Neural cell (in vitro differentiated cells): ENCODE measurements at regions not wholly inside any gene's neighbourhood (a gene's known extent, or its start where the extent isn't known, plus 50 kb on each side); places are given as distances from the start of the nearest gene placed in this dataset.

Experiments
- H2AFZ ChIP-seq: fragments of 200-600, 300-800 bp; sonication (generic), shearing (Covaris generic); 2 replicates; pipeline ENCODE4 v1.6.0; 2014; ENCODE audit warnings: low read depth, mild to moderate bottlenecking, antibody characterized with exemption, low read length, moderate library complexity
- H3F3A ChIP-seq: fragments of 200-600 bp; shearing (Covaris generic); 2 replicates; pipeline ENCODE4 v1.6.1; 2016; ENCODE audit warnings: mild to moderate bottlenecking, moderate library complexity, mixed read lengths, antibody characterized with exemption, low read length; ENCODE audit not compliant: insufficient read depth, poor library complexity, severe bottlenecking
- H3K27ac ChIP-seq: fragments of 200-600, 300-800 bp; sonication (generic), shearing (Covaris generic); 2 replicates; pipeline ENCODE4 v1.5.1; 2014; ENCODE audit warnings: mild to moderate bottlenecking, low read length, moderate library complexity
- H3K27me3 ChIP-seq: fragments of 300-800, 200-600 bp; sonication (generic), shearing (Covaris generic); 2 replicates; pipeline ENCODE4 v1.6.0; 2014; ENCODE audit warnings: mild to moderate bottlenecking, low read depth, low read length, moderate library complexity; ENCODE audit not compliant: insufficient read depth
- H3K36me3 ChIP-seq: fragments of 300-800, 200-600 bp; sonication (generic), shearing (Covaris generic); 2 replicates; pipeline ENCODE4 v1.5.1; 2014; ENCODE audit warnings: mild to moderate bottlenecking, antibody characterized with exemption, low read length, moderate library complexity; ENCODE audit not compliant: insufficient read depth
- H3K4me2 ChIP-seq: fragments of 300-800, 200-600 bp; sonication (generic), shearing (Covaris generic); 2 replicates; pipeline ENCODE4 v1.6.0; 2014; ENCODE audit warnings: mild to moderate bottlenecking, low read length
- H3K4me3 ChIP-seq: fragments of 300-800, 200-600 bp; sonication (generic), shearing (Covaris generic); 2 replicates; pipeline ENCODE4 v1.5.1; 2014; ENCODE audit warnings: mild to moderate bottlenecking, low read length, moderate library complexity
- H3K79me2 ChIP-seq: fragments of 200-600 bp; shearing (Covaris generic); replicated peaks from 2 replicates; pipeline ENCODE4 v1.6.0; 2014; ENCODE audit warnings: mild to moderate bottlenecking, low read length, moderate library complexity; ENCODE audit not compliant: insufficient read depth
- H3K9ac ChIP-seq: fragments of 300-800, 200-600 bp; sonication (generic), shearing (Covaris generic); 2 replicates; pipeline ENCODE4 v1.6.1; 2016; ENCODE audit warnings: mild to moderate bottlenecking, low read length, mixed read lengths
- H3K9me2 ChIP-seq: fragments of 200-600 bp; shearing (Covaris generic); 2 replicates; pipeline ENCODE4 v1.6.1; 2016; ENCODE audit warnings: mild to moderate bottlenecking, low read length, mixed read lengths; ENCODE audit not compliant: insufficient read depth
- H3K9me3 ChIP-seq: fragments of 200-600, 300-800 bp; sonication (generic), shearing (Covaris generic); 2 replicates; pipeline ENCODE4 v1.6.1; 2016; ENCODE audit warnings: mild to moderate bottlenecking, mixed run types, low read length, moderate library complexity, mixed read lengths
- H4K20me1 ChIP-seq: fragments of 200-600 bp; shearing (Covaris generic); 2 replicates; pipeline ENCODE4 v1.6.1; 2016; ENCODE audit warnings: mild to moderate bottlenecking, mixed run types; ENCODE audit not compliant: insufficient read depth
- EP300 ChIP-seq: fragments of 450-650 bp; conservative IDR thresholded peaks from 2 replicates; pipeline ENCODE4 v1.6.1; 2014; ENCODE audit warnings: antibody characterized with exemption, mild to moderate bottlenecking, moderate library complexity; ENCODE audit not compliant: poor library complexity, severe bottlenecking
- EZH2 ChIP-seq: fragments of 200-600, 300-800 bp; shearing (Covaris generic), sonication (generic); IDR thresholded peaks from 2 replicates; pipeline ENCODE4 v1.6.1; 2014; ENCODE audit warnings: antibody characterized with exemption, low read length, borderline replicate concordance, mild to moderate bottlenecking; ENCODE audit not compliant: insufficient read depth, poor library complexity, severe bottlenecking
- MXI1 ChIP-seq: fragments of 450-650 bp; conservative IDR thresholded peaks from 2 replicates; pipeline ENCODE4 v1.6.1; 2014; ENCODE audit warnings: antibody characterized with exemption, mild to moderate bottlenecking; ENCODE audit not compliant: poor library complexity, severe bottlenecking
- POLR2AphosphoS5 ChIP-seq: IDR thresholded peaks from 2 replicates; pipeline ENCODE4 v1.6.1; 2012
- RAD21 ChIP-seq: fragments of 450-650 bp; conservative IDR thresholded peaks from 2 replicates; pipeline ENCODE4 v1.6.1; 2014; ENCODE audit warnings: antibody characterized with exemption, mild to moderate bottlenecking, moderate library complexity
- SMC3 ChIP-seq: fragments of 450-650 bp; conservative IDR thresholded peaks from 2 replicates; pipeline ENCODE4 v1.6.1; 2014; ENCODE audit warnings: antibody characterized with exemption, mild to moderate bottlenecking, moderate library complexity; ENCODE audit not compliant: poor library complexity
- TAF1 ChIP-seq: IDR thresholded peaks from 2 replicates; pipeline ENCODE4 v1.6.1; 2012; ENCODE audit warnings: low read depth
- TF ChIP-seq, protein P1 (sequence below): fragments of 450-650 bp; IDR thresholded peaks from 2 replicates; pipeline ENCODE4 v1.5.1; 2014; ENCODE audit warnings: antibody characterized with exemption, mild to moderate bottlenecking, moderate library complexity; ENCODE audit not compliant: poor library complexity, severe bottlenecking
- TF ChIP-seq, protein P2 (sequence below): IDR thresholded peaks from 2 replicates; pipeline ENCODE4 v1.6.1; 2012; ENCODE audit warnings: borderline replicate concordance

DNA sequence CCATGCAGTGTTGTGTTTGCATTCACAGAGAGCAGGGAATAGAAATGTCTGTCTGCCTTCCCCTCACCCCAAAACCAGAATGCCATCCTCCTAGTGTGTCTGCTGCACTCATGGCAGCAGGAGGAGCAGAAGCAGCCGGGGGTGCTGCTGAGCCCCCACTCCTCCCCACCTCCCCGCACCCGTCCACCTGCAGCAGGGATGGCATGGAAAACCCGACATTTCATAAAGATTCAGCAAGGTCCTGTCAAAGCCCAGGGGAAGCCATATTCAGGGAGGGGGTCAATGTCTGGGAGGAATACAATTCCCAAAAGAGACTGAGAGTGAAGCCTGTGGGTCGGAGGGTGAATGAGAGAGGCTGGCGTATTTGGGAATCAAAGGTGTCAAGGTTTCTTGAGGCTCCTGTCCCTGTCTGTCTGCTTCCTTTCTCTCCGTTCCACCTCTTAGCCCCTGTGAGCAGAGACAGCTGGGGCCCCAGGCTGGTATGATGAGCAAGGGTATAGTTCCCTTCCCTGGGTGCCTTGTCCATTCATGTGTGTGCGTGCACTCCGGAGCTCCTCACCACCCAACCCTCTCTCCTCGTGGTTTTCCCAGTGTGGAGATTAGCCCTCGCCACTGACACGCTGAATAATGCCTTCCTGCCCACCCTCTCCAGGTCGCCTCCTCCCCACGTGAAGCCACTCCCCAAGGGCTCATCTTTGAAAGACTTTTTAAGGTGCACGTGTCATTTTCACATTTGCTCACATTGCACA, 133.5 kb upstream of the ZNF236 start:
- Histone ChIP-seq H3K27me3 (no peaks in the 10 kb centered on the region), H3K36me3 (no peaks in the 10 kb centered on the region), H3K79me2 (no peaks in the 10 kb centered on the region), H3K9me2 (no peaks in the 10 kb centered on the region), H3K4me2 (no peak overlapping the region), H3K4me3 (no peak overlapping the region), H2AFZ (no peak overlapping the region), H4K20me1 (no peaks in the 10 kb centered on the region), H3K9me3 (no peaks in the 10 kb centered on the region), H3K27ac (no peak overlapping the region), H3K9ac (no peak overlapping the region), H3F3A (no peaks in the 10 kb centered on the region)
- TF ChIP-seq EP300, result no peak
- TF ChIP-seq, protein P1, sequence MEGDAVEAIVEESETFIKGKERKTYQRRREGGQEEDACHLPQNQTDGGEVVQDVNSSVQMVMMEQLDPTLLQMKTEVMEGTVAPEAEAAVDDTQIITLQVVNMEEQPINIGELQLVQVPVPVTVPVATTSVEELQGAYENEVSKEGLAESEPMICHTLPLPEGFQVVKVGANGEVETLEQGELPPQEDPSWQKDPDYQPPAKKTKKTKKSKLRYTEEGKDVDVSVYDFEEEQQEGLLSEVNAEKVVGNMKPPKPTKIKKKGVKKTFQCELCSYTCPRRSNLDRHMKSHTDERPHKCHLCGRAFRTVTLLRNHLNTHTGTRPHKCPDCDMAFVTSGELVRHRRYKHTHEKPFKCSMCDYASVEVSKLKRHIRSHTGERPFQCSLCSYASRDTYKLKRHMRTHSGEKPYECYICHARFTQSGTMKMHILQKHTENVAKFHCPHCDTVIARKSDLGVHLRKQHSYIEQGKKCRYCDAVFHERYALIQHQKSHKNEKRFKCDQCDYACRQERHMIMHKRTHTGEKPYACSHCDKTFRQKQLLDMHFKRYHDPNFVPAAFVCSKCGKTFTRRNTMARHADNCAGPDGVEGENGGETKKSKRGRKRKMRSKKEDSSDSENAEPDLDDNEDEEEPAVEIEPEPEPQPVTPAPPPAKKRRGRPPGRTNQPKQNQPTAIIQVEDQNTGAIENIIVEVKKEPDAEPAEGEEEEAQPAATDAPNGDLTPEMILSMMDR, result no peak
- TF ChIP-seq TAF1, result no peak
- TF ChIP-seq, protein P2, sequence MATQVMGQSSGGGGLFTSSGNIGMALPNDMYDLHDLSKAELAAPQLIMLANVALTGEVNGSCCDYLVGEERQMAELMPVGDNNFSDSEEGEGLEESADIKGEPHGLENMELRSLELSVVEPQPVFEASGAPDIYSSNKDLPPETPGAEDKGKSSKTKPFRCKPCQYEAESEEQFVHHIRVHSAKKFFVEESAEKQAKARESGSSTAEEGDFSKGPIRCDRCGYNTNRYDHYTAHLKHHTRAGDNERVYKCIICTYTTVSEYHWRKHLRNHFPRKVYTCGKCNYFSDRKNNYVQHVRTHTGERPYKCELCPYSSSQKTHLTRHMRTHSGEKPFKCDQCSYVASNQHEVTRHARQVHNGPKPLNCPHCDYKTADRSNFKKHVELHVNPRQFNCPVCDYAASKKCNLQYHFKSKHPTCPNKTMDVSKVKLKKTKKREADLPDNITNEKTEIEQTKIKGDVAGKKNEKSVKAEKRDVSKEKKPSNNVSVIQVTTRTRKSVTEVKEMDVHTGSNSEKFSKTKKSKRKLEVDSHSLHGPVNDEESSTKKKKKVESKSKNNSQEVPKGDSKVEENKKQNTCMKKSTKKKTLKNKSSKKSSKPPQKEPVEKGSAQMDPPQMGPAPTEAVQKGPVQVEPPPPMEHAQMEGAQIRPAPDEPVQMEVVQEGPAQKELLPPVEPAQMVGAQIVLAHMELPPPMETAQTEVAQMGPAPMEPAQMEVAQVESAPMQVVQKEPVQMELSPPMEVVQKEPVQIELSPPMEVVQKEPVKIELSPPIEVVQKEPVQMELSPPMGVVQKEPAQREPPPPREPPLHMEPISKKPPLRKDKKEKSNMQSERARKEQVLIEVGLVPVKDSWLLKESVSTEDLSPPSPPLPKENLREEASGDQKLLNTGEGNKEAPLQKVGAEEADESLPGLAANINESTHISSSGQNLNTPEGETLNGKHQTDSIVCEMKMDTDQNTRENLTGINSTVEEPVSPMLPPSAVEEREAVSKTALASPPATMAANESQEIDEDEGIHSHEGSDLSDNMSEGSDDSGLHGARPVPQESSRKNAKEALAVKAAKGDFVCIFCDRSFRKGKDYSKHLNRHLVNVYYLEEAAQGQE, result no peak
- no peak for TF ChIP-seq SMC3
- TF ChIP-seq EZH2, result no peak
- TF ChIP-seq POLR2AphosphoS5, result no peak
- TF ChIP-seq MXI1, result no peak
- no peak for TF ChIP-seq RAD21

DNA sequence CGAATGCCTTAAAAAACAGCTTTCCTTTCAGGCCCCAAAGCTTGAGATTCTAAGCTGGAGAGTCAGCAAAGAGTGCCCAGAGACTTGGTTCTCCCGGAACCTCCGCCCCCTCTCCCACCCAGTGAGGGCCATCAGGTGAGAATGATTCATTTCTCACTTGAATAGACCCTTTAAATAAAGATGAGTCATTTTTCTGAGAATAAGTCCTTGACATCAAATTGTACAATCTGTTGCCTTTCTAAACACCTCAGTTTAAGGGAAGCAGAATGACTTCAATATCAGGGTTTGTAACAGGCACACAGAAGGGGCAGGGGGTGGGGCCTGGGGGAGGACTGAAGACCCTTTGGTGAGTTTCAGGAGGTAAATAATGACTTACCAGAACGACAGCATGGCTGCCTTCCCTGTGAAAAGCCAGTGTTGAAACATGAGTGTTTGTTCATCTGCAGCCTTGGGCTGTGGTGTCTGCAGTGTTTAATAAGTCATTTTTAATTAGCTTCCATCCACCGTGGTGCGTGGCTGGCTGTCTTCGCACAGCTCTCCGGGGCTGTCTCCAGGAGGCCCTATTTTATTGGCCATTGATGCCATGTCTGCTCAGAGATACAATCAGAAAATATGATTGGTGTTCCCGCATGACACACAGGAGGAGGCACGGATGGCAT, 134.9 kb upstream of the ZNF236 start:
- Histone ChIP-seq H4K20me1 (no peaks in the 10 kb centered on the region), H3K4me2 (no peak overlapping the region), H3K9ac (no peak overlapping the region), H3K9me3 (no peaks in the 10 kb centered on the region), H3K9me2 (no peaks in the 10 kb centered on the region), H2AFZ (no peak overlapping the region), H3K36me3 (no peaks in the 10 kb centered on the region), H3K27me3 (no peaks in the 10 kb centered on the region), H3K79me2 (no peaks in the 10 kb centered on the region), H3F3A (no peaks in the 10 kb centered on the region), H3K27ac (no peak overlapping the region), H3K4me3 (no peak overlapping the region)
- TF ChIP-seq MXI1 (no peak), RAD21 (no peak), TAF1 (no peak), EZH2 (no peak), SMC3 (no peak)
- TF ChIP-seq, protein P1, result no peak
- TF ChIP-seq, protein P2, result no peak
